ENCODE measurements at regions not wholly inside any gene's neighbourhood (a gene's known extent, or its start where the extent isn't known, plus 50 kb on each side); places are given as distances from the start of the nearest gene placed in this dataset.

DNA sequence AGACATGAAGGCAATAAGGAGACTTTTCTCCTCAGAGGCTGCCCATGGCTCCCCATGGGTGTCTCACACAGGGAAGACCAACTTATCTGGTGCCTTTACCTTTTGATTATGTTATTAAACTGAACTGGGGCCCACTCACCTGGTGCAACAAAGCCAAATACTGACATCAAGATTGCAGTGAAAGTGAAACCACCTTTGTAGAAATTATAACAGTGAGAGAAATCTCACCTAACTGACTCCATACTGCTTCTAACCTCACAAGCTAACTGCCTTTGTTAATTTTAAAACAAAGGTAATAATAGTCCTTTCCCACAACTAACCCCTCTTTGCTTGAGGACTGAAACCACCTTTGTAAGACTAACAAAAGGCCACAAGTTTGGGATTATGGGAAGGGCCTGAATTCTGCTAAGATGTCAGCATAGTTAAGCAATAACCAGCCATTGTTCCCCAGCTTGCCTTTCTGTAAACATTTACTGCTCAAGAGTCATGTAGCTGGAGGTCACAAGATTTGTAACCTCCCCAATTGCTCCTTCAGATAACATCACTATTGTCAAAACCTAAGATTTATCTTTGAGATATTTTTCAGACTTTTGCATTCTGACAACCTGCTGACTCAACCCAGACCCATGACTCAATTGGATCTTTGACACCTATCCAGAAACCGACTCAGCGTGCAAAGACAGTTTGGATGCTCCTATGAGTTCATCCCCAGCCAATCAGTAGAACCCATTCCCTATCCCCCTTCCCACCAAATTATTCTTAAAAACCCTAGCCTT, 420.3 kb upstream of the CFAP20DC start:
- no peak overlapping the region for H3K27ac ChIP-seq
- H3K9me3 ChIP-seq: no peaks in the 10 kb centered on the region
- H3K4me1 ChIP-seq: no peaks in the 10 kb centered on the region
- 84 to 88% methylated on average over 2 of the region's 2 CpGs for WGBS, 2 donors
- no peaks in the 10 kb centered on the region for H3K27me3 ChIP-seq
- no peak overlapping the region for H3K4me3 ChIP-seq
- TF ChIP-seq POLR2A (IDR thresholded peaks at IDR 0.05): no peak
- H3K36me3 ChIP-seq: no peaks in the 10 kb centered on the region
- DNase-seq (ENCODE audit: low spot score in 2 of 2): no peak

DNA sequence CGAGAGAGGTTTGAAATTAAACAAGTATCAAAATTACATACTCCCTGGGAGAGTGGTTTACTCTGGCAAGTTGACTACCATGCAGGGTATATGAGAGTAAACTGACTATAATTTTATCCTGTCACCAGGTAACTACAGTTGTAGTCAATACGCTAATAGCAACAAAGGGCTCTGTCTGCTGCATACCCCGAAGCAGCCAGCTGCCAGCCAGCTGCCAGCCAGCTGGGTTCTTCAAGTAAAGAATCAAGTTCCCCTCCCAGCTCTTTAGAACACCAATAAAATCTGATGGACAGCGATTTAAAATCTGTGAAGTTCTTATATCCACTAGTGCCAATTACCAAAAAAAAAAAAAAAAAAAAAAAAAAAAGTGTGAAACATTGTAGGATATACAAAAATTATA, 417.7 kb upstream of the CFAP20DC start:
- no peaks in the 10 kb centered on the region for H3K27me3 ChIP-seq
- no peak for DNase-seq (ENCODE audit: low spot score in 2 of 2)
- no peak overlapping the region for H3K4me3 ChIP-seq
- no peaks in the 10 kb centered on the region for H3K4me1 ChIP-seq
- TF ChIP-seq POLR2A (IDR thresholded peaks at IDR 0.05) (no peak), EP300 (IDR thresholded peaks at IDR 0.05) (no peak)
- TF ChIP-seq, protein P1, sequence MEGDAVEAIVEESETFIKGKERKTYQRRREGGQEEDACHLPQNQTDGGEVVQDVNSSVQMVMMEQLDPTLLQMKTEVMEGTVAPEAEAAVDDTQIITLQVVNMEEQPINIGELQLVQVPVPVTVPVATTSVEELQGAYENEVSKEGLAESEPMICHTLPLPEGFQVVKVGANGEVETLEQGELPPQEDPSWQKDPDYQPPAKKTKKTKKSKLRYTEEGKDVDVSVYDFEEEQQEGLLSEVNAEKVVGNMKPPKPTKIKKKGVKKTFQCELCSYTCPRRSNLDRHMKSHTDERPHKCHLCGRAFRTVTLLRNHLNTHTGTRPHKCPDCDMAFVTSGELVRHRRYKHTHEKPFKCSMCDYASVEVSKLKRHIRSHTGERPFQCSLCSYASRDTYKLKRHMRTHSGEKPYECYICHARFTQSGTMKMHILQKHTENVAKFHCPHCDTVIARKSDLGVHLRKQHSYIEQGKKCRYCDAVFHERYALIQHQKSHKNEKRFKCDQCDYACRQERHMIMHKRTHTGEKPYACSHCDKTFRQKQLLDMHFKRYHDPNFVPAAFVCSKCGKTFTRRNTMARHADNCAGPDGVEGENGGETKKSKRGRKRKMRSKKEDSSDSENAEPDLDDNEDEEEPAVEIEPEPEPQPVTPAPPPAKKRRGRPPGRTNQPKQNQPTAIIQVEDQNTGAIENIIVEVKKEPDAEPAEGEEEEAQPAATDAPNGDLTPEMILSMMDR (IDR thresholded peaks at IDR 0.05): no peak
- no peak overlapping the region for H3K27ac ChIP-seq
- WGBS, 2 donors: 53 to 72% methylated on average over 4 of the region's 4 CpGs
- H3K9me3 ChIP-seq: no peaks in the 10 kb centered on the region
- H3K36me3 ChIP-seq: no peaks in the 10 kb centered on the region

DNA sequence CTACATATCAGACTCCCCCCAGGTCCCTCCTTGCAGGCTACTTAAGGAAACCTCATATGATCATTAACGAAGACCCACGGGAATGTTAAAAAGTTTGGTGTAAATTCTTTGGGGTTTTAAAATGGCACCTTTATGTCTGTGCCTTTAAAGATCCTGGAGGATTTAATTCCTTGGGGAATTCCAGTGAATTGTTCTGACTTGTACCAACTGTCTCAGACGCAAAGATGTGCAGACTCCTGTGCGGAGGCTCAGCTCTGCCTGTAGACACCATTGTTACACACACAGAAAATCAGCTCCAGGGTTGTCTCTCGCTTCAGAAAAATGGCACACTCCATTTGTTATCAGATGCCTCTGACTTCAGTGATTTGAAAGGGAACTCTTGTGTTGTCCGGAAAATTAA, 414.4 kb upstream of the CFAP20DC start:
- Histone ChIP-seq H3K27me3 (no peaks in the 10 kb centered on the region), H3K4me1 (no peaks in the 10 kb centered on the region), H3K27ac (no peak overlapping the region), H3K36me3 (no peaks in the 10 kb centered on the region), H3K9me3 (no peaks in the 10 kb centered on the region), H3K4me3 (no peak overlapping the region)
- DNase-seq (ENCODE audit: low spot score in 2 of 2): no peak
- 88 to 92% methylated on average over 6 of the region's 6 CpGs for WGBS, 2 donors
- TF ChIP-seq, protein P1 (IDR thresholded peaks at IDR 0.05): no peak
- TF ChIP-seq EP300 (IDR thresholded peaks at IDR 0.05) (no peak), POLR2A (IDR thresholded peaks at IDR 0.05) (no peak)

DNA sequence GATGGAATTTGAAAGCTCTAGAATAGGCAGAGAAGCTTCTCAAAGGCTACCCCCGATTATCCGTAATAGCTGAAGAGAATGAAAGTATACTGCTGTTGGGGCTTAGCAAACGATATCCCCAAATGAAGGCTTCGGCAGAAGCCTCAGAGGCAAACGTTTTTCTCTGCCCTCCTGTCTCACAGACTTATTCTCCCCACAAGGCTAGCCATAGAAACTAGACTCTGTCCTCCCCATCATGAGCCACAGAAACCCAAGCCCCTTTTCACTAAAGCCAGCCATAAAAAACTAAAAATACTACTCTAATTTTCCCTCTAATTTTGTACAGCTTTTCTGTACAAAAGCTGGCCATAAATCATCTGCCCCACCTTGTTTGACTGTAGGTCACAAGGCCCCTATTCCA, 413.4 kb upstream of the CFAP20DC start:
- 78 to 79% methylated on average over 5 of the region's 5 CpGs for WGBS, 2 donors
- TF ChIP-seq, protein P1 (IDR thresholded peaks at IDR 0.05): no peak
- TF ChIP-seq POLR2A (IDR thresholded peaks at IDR 0.05) (no peak), EP300 (IDR thresholded peaks at IDR 0.05) (no peak)
- no peaks in the 10 kb centered on the region for H3K36me3 ChIP-seq
- H3K27me3 ChIP-seq: no peaks in the 10 kb centered on the region
- no peaks in the 10 kb centered on the region for H3K4me1 ChIP-seq
- DNase-seq (ENCODE audit: low spot score in 2 of 2): no peak
- no peak overlapping the region for H3K4me3 ChIP-seq
- no peaks in the 10 kb centered on the region for H3K9me3 ChIP-seq
- H3K27ac ChIP-seq: no peak overlapping the region

DNA sequence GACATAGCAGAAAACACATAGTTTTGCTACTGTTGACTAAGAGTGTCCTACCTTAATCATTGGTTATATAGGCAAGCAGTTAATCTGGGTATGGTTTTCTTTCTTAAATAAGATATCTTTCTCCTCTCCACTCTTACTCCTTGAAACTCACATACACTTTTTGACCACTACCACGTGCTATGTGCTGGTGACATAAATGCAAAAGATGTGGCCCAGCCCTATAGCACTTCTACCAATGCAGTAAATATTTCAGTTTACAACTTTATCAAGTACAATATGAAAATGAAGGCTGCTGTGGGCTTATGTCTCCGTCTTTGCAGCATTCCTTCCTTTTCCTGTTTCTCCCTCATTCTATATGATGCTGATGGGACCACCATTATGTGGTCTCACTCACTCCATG, 410.2 kb upstream of the CFAP20DC start:
- TF ChIP-seq EP300 (IDR thresholded peaks at IDR 0.05): no peak
- no peak for TF ChIP-seq POLR2A (IDR thresholded peaks at IDR 0.05)
- TF ChIP-seq, protein P1 (IDR thresholded peaks at IDR 0.05): no peak
- H3K36me3 ChIP-seq: no peaks in the 10 kb centered on the region
- 88 to 89% methylated on average over 2 of the region's 2 CpGs for WGBS, 2 donors

More for the DNA sequence above, 410.2 kb upstream of the CFAP20DC start:
- Histone ChIP-seq H3K4me1 (no peaks in the 10 kb centered on the region), H3K9me3 (no peaks in the 10 kb centered on the region), H3K27me3 (no peaks in the 10 kb centered on the region), H3K4me3 (no peak overlapping the region), H3K27ac (no peak overlapping the region)
- DNase-seq (ENCODE audit: low spot score in 2 of 2): no peak
